ENCODE measurements at regions not wholly inside any gene's neighbourhood (a gene's known extent, or its start where the extent isn't known, plus 50 kb on each side); places are given as distances from the start of the nearest gene placed in this dataset.

GRCh38 chr9:32716425-32716824 is 66.9 kb upstream of the TMEM215 start:
- FAIRE-seq = no peak

GRCh38 chr9:32716955-32717543 is 66.3 kb upstream of the TMEM215 start:
- ATAC-seq = no peak
- intact Hi-C loops (cut with DNase I) = no loop called here
- DNase-seq = no peak
- Histone ChIP-seq H3K9me3 (no peaks in the 10 kb centered on the region), H3K27ac (no peak overlapping the region), H3K36me3 (no peaks in the 10 kb centered on the region), H3K4me3 (no peak overlapping the region), H3K27me3 (no peaks in the 10 kb centered on the region), H3K4me1 (no peaks in the 10 kb centered on the region)
- TF ChIP-seq, protein P1, sequence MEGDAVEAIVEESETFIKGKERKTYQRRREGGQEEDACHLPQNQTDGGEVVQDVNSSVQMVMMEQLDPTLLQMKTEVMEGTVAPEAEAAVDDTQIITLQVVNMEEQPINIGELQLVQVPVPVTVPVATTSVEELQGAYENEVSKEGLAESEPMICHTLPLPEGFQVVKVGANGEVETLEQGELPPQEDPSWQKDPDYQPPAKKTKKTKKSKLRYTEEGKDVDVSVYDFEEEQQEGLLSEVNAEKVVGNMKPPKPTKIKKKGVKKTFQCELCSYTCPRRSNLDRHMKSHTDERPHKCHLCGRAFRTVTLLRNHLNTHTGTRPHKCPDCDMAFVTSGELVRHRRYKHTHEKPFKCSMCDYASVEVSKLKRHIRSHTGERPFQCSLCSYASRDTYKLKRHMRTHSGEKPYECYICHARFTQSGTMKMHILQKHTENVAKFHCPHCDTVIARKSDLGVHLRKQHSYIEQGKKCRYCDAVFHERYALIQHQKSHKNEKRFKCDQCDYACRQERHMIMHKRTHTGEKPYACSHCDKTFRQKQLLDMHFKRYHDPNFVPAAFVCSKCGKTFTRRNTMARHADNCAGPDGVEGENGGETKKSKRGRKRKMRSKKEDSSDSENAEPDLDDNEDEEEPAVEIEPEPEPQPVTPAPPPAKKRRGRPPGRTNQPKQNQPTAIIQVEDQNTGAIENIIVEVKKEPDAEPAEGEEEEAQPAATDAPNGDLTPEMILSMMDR (IDR thresholded peaks at IDR 0.05) = no peak
- no peak for FAIRE-seq
- WGBS, 2 donors = 46 to 64% methylated on average over 4 of the region's 4 CpGs

More at GRCh38 chr9:32716425-32716824, 66.9 kb upstream of the TMEM215 start:
- Histone ChIP-seq H3K4me1 (no peaks in the 10 kb centered on the region), H3K27ac (no peak overlapping the region), H3K9me3 (no peaks in the 10 kb centered on the region), H3K4me3 (no peak overlapping the region), H3K27me3 (no peaks in the 10 kb centered on the region), H3K36me3 (no peaks in the 10 kb centered on the region)
- ATAC-seq (no peak), DNase-seq (no peak)
- 90% methylated on average over 1 of the region's 1 CpG for WGBS, 2 donors
- TF ChIP-seq, protein P1 (IDR thresholded peaks at IDR 0.05) = no peak
- intact Hi-C loops (cut with DNase I) = no loop called here

GRCh38 chr9:32722704-32723103 is 60.6 kb upstream of the TMEM215 start:
- ATAC-seq = no peak
- intact Hi-C loops (cut with DNase I) = no loop called here
- TF ChIP-seq, protein P1 (IDR thresholded peaks at IDR 0.05) = no peak

DNA sequence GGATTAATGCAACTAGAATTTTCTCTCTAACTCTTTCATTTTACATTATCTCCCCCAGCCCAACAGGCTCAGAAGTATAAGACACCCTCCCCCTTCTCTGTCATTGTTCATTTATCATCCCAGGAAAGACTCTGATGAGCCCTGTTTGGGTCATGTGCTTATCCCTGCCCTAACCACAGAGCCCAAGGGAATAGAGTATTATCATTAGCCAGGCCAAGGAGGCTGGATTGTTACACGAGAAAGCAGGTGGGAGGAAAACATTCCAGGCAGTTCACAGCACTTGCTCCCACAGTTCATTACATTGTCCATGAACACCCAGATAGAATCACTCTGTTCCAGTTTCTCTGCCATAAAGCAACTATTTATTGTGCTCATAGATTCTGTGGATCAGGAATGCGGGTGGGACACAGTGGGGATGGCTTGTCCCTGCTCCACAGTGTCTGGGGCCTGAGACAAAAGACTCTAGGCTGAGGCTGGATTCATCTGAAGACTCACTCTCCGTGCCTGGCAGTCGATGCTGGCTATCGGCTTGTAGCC is 59.5 kb upstream of the TMEM215 start:
- 43 to 55% methylated on average over 5 of the region's 5 CpGs for WGBS, 2 donors
- H3K4me1 ChIP-seq = no peaks in the 10 kb centered on the region
- no peaks in the 10 kb centered on the region for H3K9me3 ChIP-seq
- no peak overlapping the region for H3K27ac ChIP-seq
- no peak overlapping the region for H3K4me3 ChIP-seq
- FAIRE-seq (no peak), ATAC-seq (no peak), DNase-seq (no peak)
- TF ChIP-seq, protein P1 (IDR thresholded peaks at IDR 0.05) = no peak
- intact Hi-C loops (cut with DNase I) = no loop called here
- no peaks in the 10 kb centered on the region for H3K36me3 ChIP-seq
- H3K27me3 ChIP-seq = no peaks in the 10 kb centered on the region

More at GRCh38 chr9:32722704-32723103, 60.6 kb upstream of the TMEM215 start:
- no peak overlapping the region for H3K27ac ChIP-seq
- H3K4me3 ChIP-seq = no peak overlapping the region
- FAIRE-seq = no peak
- H3K36me3 ChIP-seq = no peaks in the 10 kb centered on the region
- WGBS, 2 donors = 32 to 45% methylated on average over 7 of the region's 7 CpGs
- no peaks in the 10 kb centered on the region for H3K9me3 ChIP-seq
- DNase-seq = no peak
- H3K4me1 ChIP-seq = no peaks in the 10 kb centered on the region
- H3K27me3 ChIP-seq = no peaks in the 10 kb centered on the region

Measured in pancreas (tissue), 10 donors.